K562 (cell line): ENCODE measurements at regions not wholly inside any gene's neighbourhood (a gene's known extent, or its start where the extent isn't known, plus 50 kb on each side); places are given as distances from the start of the nearest gene placed in this dataset.
"Not testable (repeated sequence)": the region's sequence is repeated elsewhere in the genome, so short reads cannot be mapped to it uniquely, and the experiment has no call there.

Source experiments
- ATAC-seq: fragments of 200-7000 bp; cut with Tn5 transposase; 3 replicates; pipeline ENCODE4 v1.9.1; 2020; ENCODE audit warnings: moderate library complexity
- BruUV-seq: library from RNA; stranded (reverse); fragments of 400-500 nt; replicated peaks from 2 replicates; lab custom pipeline; 2021; lab: Mats Ljungman, UMichigan
- CTCF ChIA-PET: fragments of 300-600 bp; formaldehyde crosslinking; extraction: SDS; loops from one replicate; lab custom pipeline; 2021; ENCODE audit warnings: low intra/inter-chr PET ratio; lab: Yijun Ruan, JAX
- POLR2A ChIA-PET: fragments of 300-600, 350-650 bp; sonication (Branson Sonifier 250); formaldehyde crosslinking; extraction: SDS; loops from one replicate; lab custom pipeline; 2021; ENCODE audit warnings: antibody characterized with exemption, inconsistent platforms; lab: Yijun Ruan, JAX
- DNase-seq, 4 experiments: peaks; one replicate each; pipeline versions ENCODE4 v3.0.0 to v3.0.0-alpha.2; 2011 to 2018; ENCODE audit warnings: low spot score in 3 of 4, mixed read lengths in 3 of 4; ENCODE audit errors: extremely low read depth in 1 of 4
- FAIRE-seq: peaks from 2 replicates; lab custom pipeline; 2011; peaks lifted over from hg19 to GRCh38; lab: Jason Lieb, UNC
- H2AFZ ChIP-seq: 2 replicates; pipeline ENCODE4 v1.6.0; 2011; ENCODE audit warnings: low read depth, low read length, control low read depth, inconsistent platforms
- H3K27ac ChIP-seq: fragments of 200-600 bp; 3 replicates; pipeline ENCODE4 v1.8.0; 2011; ENCODE audit warnings: low read depth, mild to moderate bottlenecking, control low read depth, inconsistent platforms, low read length, moderate library complexity, mixed read lengths; ENCODE audit errors: extremely low read depth
- H3K27me3 ChIP-seq, 2 experiments: fragments of 300-600 bp in 1 of 2; 2 replicates in 1 of 2; 3 replicates in 1 of 2; pipeline versions ENCODE4 v1.6.0 to v1.8.0; 2011; ENCODE audit warnings: inconsistent platforms in 2 of 2, low read length in 2 of 2, mild to moderate bottlenecking in 1 of 2, mixed read lengths in 1 of 2, moderate library complexity in 1 of 2; ENCODE audit not compliant: control insufficient read depth in 2 of 2, insufficient read depth in 2 of 2
- H3K36me3 ChIP-seq: fragments of 300-600 bp; 3 replicates; pipeline ENCODE4 v1.8.0; 2011; ENCODE audit warnings: mild to moderate bottlenecking, low read length, inconsistent platforms; ENCODE audit not compliant: control insufficient read depth, insufficient read depth
- H3K4me1 ChIP-seq, 2 experiments: fragments of 200-600 bp in 1 of 2; replicated peaks in 1 of 2; 2 replicates in 1 of 2; 3 replicates in 1 of 2; pipeline versions ENCODE4 v1.5.1 to v1.8.0; 2011; ENCODE audit warnings: inconsistent platforms in 2 of 2, low read length in 2 of 2, mild to moderate bottlenecking in 1 of 2, mixed read lengths in 1 of 2, moderate library complexity in 1 of 2; ENCODE audit not compliant: control insufficient read depth in 2 of 2, insufficient read depth in 2 of 2
- H3K4me2 ChIP-seq: 2 replicates; pipeline ENCODE4 v1.6.1; 2011; ENCODE audit warnings: low read length, control low read depth, inconsistent platforms, mixed read lengths; ENCODE audit not compliant: insufficient read depth
- H3K4me3 ChIP-seq: fragments of 200-600 bp; sonication (generic), shearing (Covaris generic); 2 replicates; pipeline ENCODE4 v1.5.1; 2016; ENCODE audit warnings: control low read depth, inconsistent platforms
- H3K79me2 ChIP-seq: fragments of 200-600 bp; 3 replicates; pipeline ENCODE4 v1.8.0; 2011; ENCODE audit warnings: low read length, inconsistent platforms; ENCODE audit not compliant: control insufficient read depth, insufficient read depth
- H3K9ac ChIP-seq, 2 experiments: 2 replicates each; pipeline versions ENCODE4 v1.6.0 to v1.6.1; 2011; ENCODE audit warnings: low read depth in 2 of 2, low read length in 2 of 2, control low read depth in 1 of 2, inconsistent platforms in 1 of 2, mild to moderate bottlenecking in 1 of 2, mixed read lengths in 1 of 2; ENCODE audit not compliant: insufficient read depth in 1 of 2
- H3K9me1 ChIP-seq: one replicate; pipeline ENCODE4 v1.6.0; 2011; ENCODE audit warnings: inconsistent platforms, mild to moderate bottlenecking, low read length, moderate library complexity; ENCODE audit not compliant: control insufficient read depth, insufficient read depth
- H3K9me3 ChIP-seq: replicated peaks from 2 replicates; pipeline ENCODE4 v1.5.1; 2011; ENCODE audit warnings: low read depth, low read length, inconsistent platforms; ENCODE audit not compliant: control insufficient read depth, insufficient read depth
- H4K20me1 ChIP-seq: replicated peaks from 2 replicates; pipeline ENCODE4 v1.6.1; 2011; ENCODE audit warnings: low read length, inconsistent platforms, mixed read lengths; ENCODE audit not compliant: control insufficient read depth, insufficient read depth
- CBX1 ChIP-seq: sonication (generic); IDR thresholded peaks from 2 replicates; pipeline ENCODE4 v1.6.1; 2016; ENCODE audit warnings: antibody characterized with exemption, low read depth, mild to moderate bottlenecking
- NELFE ChIP-seq: IDR thresholded peaks from 2 replicates; pipeline ENCODE4 v1.6.1; 2011; ENCODE audit warnings: mild to moderate bottlenecking; ENCODE audit not compliant: insufficient read depth, insufficient read length
- REST ChIP-seq, 2 experiments: fragments of 450-650 bp; formaldehyde crosslinking in 1 of 2; IDR thresholded peaks; 2 replicates each; pipeline versions ENCODE4 v1.4.0 to v1.6.1; 2014 to 2020; ENCODE audit warnings: mild to moderate bottlenecking in 2 of 2, borderline replicate concordance in 1 of 2, low read depth in 1 of 2
- SRSF9 ChIP-seq: fragments of 200-400 bp; formaldehyde crosslinking; IDR thresholded peaks from 2 replicates; pipeline ENCODE4 v1.6.1; 2017; ENCODE audit warnings: low read depth, low read length, borderline replicate concordance
- TARDBP ChIP-seq: fragments of 450-650 bp; IDR thresholded peaks from 2 replicates; pipeline ENCODE4 v1.6.1; 2016
- TOE1 ChIP-seq, 2 experiments: fragments of 450-650 bp in 1 of 2; sonication (generic) in 1 of 2; formaldehyde crosslinking in 1 of 2; IDR thresholded peaks; 2 replicates each; pipeline versions ENCODE4 v1.7.1 to v1.8.0; 2016 to 2022; ENCODE audit warnings: borderline replicate concordance in 2 of 2, mild to moderate bottlenecking in 2 of 2, antibody characterized with exemption in 1 of 2, inconsistent platforms in 1 of 2, low read depth in 1 of 2, missing genetic modification reagents in 1 of 2, moderate library complexity in 1 of 2
- ZNF140 ChIP-seq: fragments of 250-450 bp; sonication (Bioruptor Pico); IDR thresholded peaks from 2 replicates; pipeline ENCODE4 v1.8.0; 2021; ENCODE audit warnings: moderate library complexity, mild to moderate bottlenecking, inconsistent platforms
- ZNF146 ChIP-seq: IDR thresholded peaks from one replicate; pipeline ENCODE4 v1.6.1; 2018; ENCODE audit warnings: missing compliant biosample characterization; ENCODE audit not compliant: unreplicated experiment
- ZNF551 ChIP-seq: fragments of 250-450 bp; sonication (Bioruptor Pico); IDR thresholded peaks from 2 replicates; pipeline ENCODE4 v1.5.0; 2021; ENCODE audit warnings: mild to moderate bottlenecking, moderate library complexity
- WGBS: fragments of 100-300 bp; shearing (Covaris generic); methylation state at CpG from one replicate; pipeline ENCODE4 v1.1.6; 2016; ENCODE audit warnings: low coverage, mixed read lengths; ENCODE audit not compliant: insufficient coverage; ENCODE audit errors: missing lambda C conversion rate; 5-methylcytosine and 5-hydroxymethylcytosine counted together
- in situ Hi-C: fragments of 300-500 bp; cut with MboI; formaldehyde crosslinking; loops from 4 replicates; pipeline ENCODE4 v1.15.0; 2018; ENCODE audit warnings: inconsistent platforms, mixed read lengths
- intact Hi-C: fragments of 100-400 bp; cut with micrococcal nuclease; formaldehyde crosslinking; loops from 2 replicates; pipeline ENCODE4 v1.14.2; 2022

DNA sequence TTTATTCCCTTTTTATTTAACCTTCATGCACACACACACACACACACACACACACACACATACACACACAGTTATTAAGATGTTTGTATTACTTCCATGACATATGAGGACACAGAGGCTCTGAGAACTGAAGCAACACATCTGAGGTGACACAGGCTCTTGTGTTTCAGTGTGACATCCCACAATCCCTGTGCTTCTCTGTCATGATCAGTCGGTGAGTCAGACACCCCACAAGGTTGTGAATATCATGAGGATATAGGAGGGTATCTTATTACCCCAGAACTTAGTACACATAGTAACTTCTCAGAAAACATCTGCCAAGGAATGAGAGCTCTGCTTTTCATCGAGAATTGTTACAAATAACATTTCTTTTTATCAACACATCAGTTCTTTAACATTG, 459.3 kb downstream of the PLPP3 start (continued):
- TF ChIP-seq REST (IDR thresholded peaks at IDR 0.05; ENCODE audit: borderline replicate concordance): no peak
- no peak for TF ChIP-seq REST (CRISPR knock-in tag; IDR thresholded peaks at IDR 0.05; ENCODE audit: low read depth)
- TF ChIP-seq ZNF146 (CRISPR knock-in tag): no peak
- TF ChIP-seq ZNF551 (CRISPR knock-in tag): no peak
- no peak for TF ChIP-seq NELFE
- TF ChIP-seq CBX1: no peak
- no peak for TF ChIP-seq SRSF9
- no peak for TF ChIP-seq TARDBP
- TF ChIP-seq ZNF140: no peak
- no peak for TF ChIP-seq TOE1 (IDR thresholded peaks at IDR 0.05; ENCODE audit: borderline replicate concordance)
- TF ChIP-seq TOE1 (CRISPR knock-in tag; IDR thresholded peaks at IDR 0.05; ENCODE audit: borderline replicate concordance, low read depth): no peak

- H4K20me1 ChIP-seq, DNase-seq, ATAC-seq, H3K9me3 ChIP-seq, in situ Hi-C loops, H3K79me2 ChIP-seq, H3K36me3 ChIP-seq, H3K9me1 ChIP-seq, FAIRE-seq, CTCF ChIA-PET, H3K27me3 ChIP-seq, H3K9ac ChIP-seq, intact Hi-C loops, H3K4me3 ChIP-seq, H3K4me1 ChIP-seq, H2AFZ ChIP-seq, H3K27ac ChIP-seq, H3K4me2 ChIP-seq, BruUV-seq: not testable (repeated sequence)
- POLR2A ChIA-PET: interaction anchor here (0.7 kb wide), 1 partner anchor 16 kb away, joined by 3 read pairs; no protein-coding TSS in a partner anchor
- 0% methylated on average over 4 of the region's 4 CpGs for WGBS
Observed at GRCh38 chr1:56118676-56119075, 460.7 kb downstream of the PLPP3 start.
